Chondrocyte (in vitro differentiated cells): ENCODE measurements at regions not wholly inside any gene's neighbourhood (a gene's known extent, or its start where the extent isn't known, plus 50 kb on each side); places are given as distances from the start of the nearest gene placed in this dataset.

Source experiments
- DNase-seq: peaks from one replicate; pipeline ENCODE4 v3.0.0; 2021; ENCODE audit warnings: mixed read lengths, low spot score
- H3K27ac Mint-ChIP-seq: one replicate; pipeline ENCODE4 v1.8.0; 2021; ENCODE audit warnings: mild to moderate bottlenecking, moderate library complexity, mixed read lengths; ENCODE audit not compliant: unreplicated experiment
- H3K27me3 Mint-ChIP-seq: 2 replicates; pipeline ENCODE4 v1.8.0; 2021; ENCODE audit warnings: low read depth, mixed read lengths
- H3K36me3 Mint-ChIP-seq: 2 replicates; pipeline ENCODE4 v1.8.0; 2021; ENCODE audit warnings: low read depth, mixed read lengths
- H3K4me1 Mint-ChIP-seq: 2 replicates; pipeline ENCODE4 v1.8.0; 2021; ENCODE audit warnings: low read depth, mild to moderate bottlenecking, mixed read lengths
- H3K4me3 Mint-ChIP-seq: one replicate; pipeline ENCODE4 v1.8.0; 2021; ENCODE audit warnings: mild to moderate bottlenecking, moderate library complexity, mixed read lengths; ENCODE audit not compliant: unreplicated experiment
- H3K9me3 Mint-ChIP-seq: 2 replicates; pipeline ENCODE4 v1.8.0; 2021; ENCODE audit warnings: low read depth, mixed read lengths
- CTCF ChIP-seq: fragments of 200-600 bp; sonication (generic); IDR thresholded peaks from 2 replicates; pipeline ENCODE4 v1.5.0; 2021; ENCODE audit warnings: antibody characterized with exemption, mild to moderate bottlenecking, moderate library complexity

- TF ChIP-seq CTCF, result no peak
- Mint-ChIP-seq H3K36me3 (no peaks in the 10 kb centered on the region), H3K27me3 (no peaks in the 10 kb centered on the region), H3K4me3 (no peak overlapping the region), H3K9me3 (no peaks in the 10 kb centered on the region), H3K27ac (no peak overlapping the region), H3K4me1 (peaks cover 6% of the 10 kb centered on the region)
- DNase-seq, result no peak
These were observed 81.8 kb upstream of the CAV2 start for GRCh38 chr7:116417593-116418345.

- Mint-ChIP-seq H3K9me3 (no peaks in the 10 kb centered on the region), H3K27ac (no peak overlapping the region), H3K36me3 (no peaks in the 10 kb centered on the region), H3K4me3 (no peak overlapping the region), H3K27me3 (no peaks in the 10 kb centered on the region), H3K4me1 (peaks cover 9% of the 10 kb centered on the region)
- no peak for DNase-seq
- no peak for TF ChIP-seq CTCF
These were observed 81.0 kb upstream of the CAV2 start for GRCh38 chr7:116418524-116418923.

- H3K9me3 Mint-ChIP-seq, result no peaks in the 10 kb centered on the region
- no peak overlapping the region for H3K4me3 Mint-ChIP-seq
- no peak for DNase-seq
- no peaks in the 10 kb centered on the region for H3K27me3 Mint-ChIP-seq
- TF ChIP-seq CTCF, result no peak
- H3K36me3 Mint-ChIP-seq, result no peaks in the 10 kb centered on the region
- peaks cover 17% of the 10 kb centered on the region for H3K4me1 Mint-ChIP-seq
- H3K27ac Mint-ChIP-seq, result no peak overlapping the region
These were observed 79.5 kb upstream of the CAV2 start for GRCh38 chr7:116420003-116420402.

- no peak for TF ChIP-seq CTCF
- Mint-ChIP-seq H3K4me3 (no peak overlapping the region), H3K4me1 (peaks cover 29% of the 10 kb centered on the region), H3K36me3 (no peaks in the 10 kb centered on the region), H3K27me3 (no peaks in the 10 kb centered on the region), H3K27ac (no peak overlapping the region), H3K9me3 (no peaks in the 10 kb centered on the region)
- no peak for DNase-seq
These were observed 78.2 kb upstream of the CAV2 start for GRCh38 chr7:116421298-116421697.

- Mint-ChIP-seq H3K4me1 (peaks cover 39% of the 10 kb centered on the region), H3K36me3 (no peaks in the 10 kb centered on the region), H3K27ac (no peak overlapping the region), H3K4me3 (no peak overlapping the region), H3K27me3 (no peaks in the 10 kb centered on the region), H3K9me3 (no peaks in the 10 kb centered on the region)
- TF ChIP-seq CTCF, result no peak
- no peak for DNase-seq
These were observed 76.9 kb upstream of the CAV2 start for GRCh38 chr7:116422683-116423082.
